ENCODE measurements at regions not wholly inside any gene's neighbourhood (a gene's known extent, or its start where the extent isn't known, plus 50 kb on each side); places are given as distances from the start of the nearest gene placed in this dataset.

DNA sequence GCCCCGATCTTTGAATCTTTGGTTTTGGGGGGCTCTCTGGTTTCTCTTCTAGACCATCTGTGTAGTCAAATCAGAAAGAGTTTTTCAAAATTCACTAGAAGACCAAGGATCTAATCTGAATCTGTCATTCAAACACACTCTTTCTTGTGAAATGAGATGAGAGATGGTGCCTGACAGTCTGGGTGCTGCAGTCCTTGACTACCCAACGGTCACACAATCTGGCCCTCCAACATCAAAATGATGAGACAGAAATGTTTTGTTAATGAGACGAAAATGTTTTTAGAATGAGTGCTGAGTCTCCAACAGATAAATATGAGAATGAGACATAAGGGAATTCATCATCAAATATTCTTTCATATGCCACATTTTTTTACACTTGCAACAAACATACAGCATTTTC is 695.7 kb upstream of the USP15 start:
- H3K36me3 ChIP-seq (ENCODE audit: control insufficient read depth, insufficient read depth, low read length), result no peaks in the 10 kb centered on the region
- H3K4me3 ChIP-seq (replicated peaks in 1 of 4; ENCODE audit: control extremely low read depth in 1 of 4, insufficient read depth in 1 of 4, low read depth in 3 of 4, low read length in 4 of 4), result no peak overlapping the region
- no peak overlapping the region for H2AFZ ChIP-seq (ENCODE audit: low read length)
- DNase-seq (ENCODE audit: low read depth in 2 of 2), result no peak
- H3K9me3 ChIP-seq (ENCODE audit: control insufficient read depth, insufficient read depth, low read depth, low read length), result no peaks in the 10 kb centered on the region
- H4K20me1 ChIP-seq (ENCODE audit: control insufficient read depth, extremely low read depth, insufficient read depth, low read length), result no peaks in the 10 kb centered on the region
- H3K4me2 ChIP-seq (ENCODE audit: extremely low read depth, insufficient read depth, low read length), result no peak overlapping the region
- H3K4me1 ChIP-seq (ENCODE audit: control insufficient read depth, extremely low read depth, insufficient read depth, low read length), result no peaks in the 10 kb centered on the region
- H3K79me2 ChIP-seq (ENCODE audit: control insufficient read depth, insufficient read depth, low read length), result no peaks in the 10 kb centered on the region
- H3K27me3 ChIP-seq (ENCODE audit: control insufficient read depth, insufficient read depth, low read length), result no peaks in the 10 kb centered on the region
- no peak overlapping the region for H3K27ac ChIP-seq (ENCODE audit: insufficient read depth, low read length)
- TF ChIP-seq, protein P1, sequence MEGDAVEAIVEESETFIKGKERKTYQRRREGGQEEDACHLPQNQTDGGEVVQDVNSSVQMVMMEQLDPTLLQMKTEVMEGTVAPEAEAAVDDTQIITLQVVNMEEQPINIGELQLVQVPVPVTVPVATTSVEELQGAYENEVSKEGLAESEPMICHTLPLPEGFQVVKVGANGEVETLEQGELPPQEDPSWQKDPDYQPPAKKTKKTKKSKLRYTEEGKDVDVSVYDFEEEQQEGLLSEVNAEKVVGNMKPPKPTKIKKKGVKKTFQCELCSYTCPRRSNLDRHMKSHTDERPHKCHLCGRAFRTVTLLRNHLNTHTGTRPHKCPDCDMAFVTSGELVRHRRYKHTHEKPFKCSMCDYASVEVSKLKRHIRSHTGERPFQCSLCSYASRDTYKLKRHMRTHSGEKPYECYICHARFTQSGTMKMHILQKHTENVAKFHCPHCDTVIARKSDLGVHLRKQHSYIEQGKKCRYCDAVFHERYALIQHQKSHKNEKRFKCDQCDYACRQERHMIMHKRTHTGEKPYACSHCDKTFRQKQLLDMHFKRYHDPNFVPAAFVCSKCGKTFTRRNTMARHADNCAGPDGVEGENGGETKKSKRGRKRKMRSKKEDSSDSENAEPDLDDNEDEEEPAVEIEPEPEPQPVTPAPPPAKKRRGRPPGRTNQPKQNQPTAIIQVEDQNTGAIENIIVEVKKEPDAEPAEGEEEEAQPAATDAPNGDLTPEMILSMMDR (conservative IDR thresholded peaks at IDR 0.05 in 1 of 2, IDR thresholded peaks at IDR 0.05 in 1 of 2; ENCODE audit: low read depth in 1 of 2, low read length in 2 of 2), result no peak
- TF ChIP-seq EZH2 (IDR thresholded peaks at IDR 0.05; ENCODE audit: low read length, missing control alignments), result no peak
- no peak overlapping the region for H3K9ac ChIP-seq (ENCODE audit: insufficient read depth, low read length)

DNA sequence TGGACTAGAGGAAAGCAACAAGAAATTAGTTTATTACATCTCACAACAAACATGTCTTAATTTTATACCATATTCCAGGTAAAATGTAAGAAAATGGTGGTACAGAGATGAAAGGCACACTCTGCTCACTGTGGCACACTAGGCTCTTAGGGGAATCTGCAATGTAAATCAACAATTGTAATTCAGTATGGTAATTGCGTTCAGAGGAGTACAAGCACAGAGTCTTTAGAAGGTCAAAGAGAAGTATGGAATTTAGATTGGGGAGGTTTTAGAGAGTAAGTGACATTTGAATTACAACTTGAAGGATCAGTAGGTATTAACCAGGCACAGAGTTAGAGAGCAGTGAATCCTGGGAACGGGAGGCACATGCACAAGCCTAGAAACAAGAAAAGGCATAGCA is 694.0 kb upstream of the USP15 start:
- no peak for TF ChIP-seq EZH2 (IDR thresholded peaks at IDR 0.05; ENCODE audit: low read length, missing control alignments)
- TF ChIP-seq, protein P1 (conservative IDR thresholded peaks at IDR 0.05 in 1 of 2, IDR thresholded peaks at IDR 0.05 in 1 of 2; ENCODE audit: low read depth in 1 of 2, low read length in 2 of 2), result no peak
- Histone ChIP-seq H3K79me2 (ENCODE audit: control insufficient read depth, insufficient read depth, low read length) (no peaks in the 10 kb centered on the region), H3K4me1 (ENCODE audit: control insufficient read depth, extremely low read depth, insufficient read depth, low read length) (no peaks in the 10 kb centered on the region), H3K36me3 (ENCODE audit: control insufficient read depth, insufficient read depth, low read length) (no peaks in the 10 kb centered on the region), H2AFZ (ENCODE audit: low read length) (no peak overlapping the region), H3K27ac (ENCODE audit: insufficient read depth, low read length) (no peak overlapping the region), H3K4me3 (replicated peaks in 1 of 4; ENCODE audit: control extremely low read depth in 1 of 4, insufficient read depth in 1 of 4, low read depth in 3 of 4, low read length in 4 of 4) (no peak overlapping the region), H3K9me3 (ENCODE audit: control insufficient read depth, insufficient read depth, low read depth, low read length) (no peaks in the 10 kb centered on the region), H3K27me3 (ENCODE audit: control insufficient read depth, insufficient read depth, low read length) (no peaks in the 10 kb centered on the region), H4K20me1 (ENCODE audit: control insufficient read depth, extremely low read depth, insufficient read depth, low read length) (no peaks in the 10 kb centered on the region), H3K9ac (ENCODE audit: insufficient read depth, low read length) (no peak overlapping the region), H3K4me2 (ENCODE audit: extremely low read depth, insufficient read depth, low read length) (no peak overlapping the region)
- no peak for DNase-seq (ENCODE audit: low read depth in 2 of 2)

DNA sequence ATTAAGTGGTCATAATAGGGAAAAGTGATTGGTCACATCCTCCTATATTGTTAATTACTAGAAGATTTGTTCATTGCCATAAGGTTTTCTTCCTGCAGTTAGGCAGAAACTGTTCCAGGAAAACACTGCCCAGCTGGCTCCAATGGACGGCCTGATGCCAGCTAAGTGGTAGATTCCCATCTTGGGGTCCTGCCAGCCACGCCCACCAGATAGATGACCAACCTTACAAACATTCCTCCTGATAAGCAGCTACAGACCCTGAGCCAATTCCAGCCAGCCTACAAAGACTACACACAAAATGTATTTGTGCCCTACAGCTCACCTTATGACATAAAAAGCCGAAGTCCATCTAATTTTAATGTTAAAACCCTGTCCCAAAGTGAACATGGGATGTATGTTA is 685.9 kb upstream of the USP15 start:
- H3K27ac ChIP-seq (ENCODE audit: insufficient read depth, low read length), result no peak overlapping the region
- no peak for DNase-seq (ENCODE audit: low read depth in 2 of 2)
- H2AFZ ChIP-seq (ENCODE audit: low read length), result no peak overlapping the region
- no peaks in the 10 kb centered on the region for H3K79me2 ChIP-seq (ENCODE audit: control insufficient read depth, insufficient read depth, low read length)
- H3K9ac ChIP-seq (ENCODE audit: insufficient read depth, low read length), result no peak overlapping the region
- H3K4me2 ChIP-seq (ENCODE audit: extremely low read depth, insufficient read depth, low read length), result no peak overlapping the region
- H4K20me1 ChIP-seq (ENCODE audit: control insufficient read depth, extremely low read depth, insufficient read depth, low read length), result no peaks in the 10 kb centered on the region
- no peaks in the 10 kb centered on the region for H3K36me3 ChIP-seq (ENCODE audit: control insufficient read depth, insufficient read depth, low read length)
- H3K27me3 ChIP-seq (ENCODE audit: control insufficient read depth, insufficient read depth, low read length), result no peaks in the 10 kb centered on the region
- H3K4me1 ChIP-seq (ENCODE audit: control insufficient read depth, extremely low read depth, insufficient read depth, low read length), result no peaks in the 10 kb centered on the region
- no peaks in the 10 kb centered on the region for H3K9me3 ChIP-seq (ENCODE audit: control insufficient read depth, insufficient read depth, low read depth, low read length)
- no peak overlapping the region for H3K4me3 ChIP-seq (replicated peaks in 1 of 4; ENCODE audit: control extremely low read depth in 1 of 4, insufficient read depth in 1 of 4, low read depth in 3 of 4, low read length in 4 of 4)
- TF ChIP-seq EZH2 (IDR thresholded peaks at IDR 0.05; ENCODE audit: low read length, missing control alignments), result no peak
- TF ChIP-seq, protein P1 (conservative IDR thresholded peaks at IDR 0.05 in 1 of 2, IDR thresholded peaks at IDR 0.05 in 1 of 2; ENCODE audit: low read depth in 1 of 2, low read length in 2 of 2), result no peak

All from fibroblast of lung (primary cell).